HCT116 (cell line): ENCODE measurements at regions not wholly inside any gene's neighbourhood (a gene's known extent, or its start where the extent isn't known, plus 50 kb on each side); places are given as distances from the start of the nearest gene placed in this dataset.

Experiments used
- ATAC-seq: fragments of 200-7000 bp; cut with Tn5 transposase; 2 replicates; pipeline ENCODE4 v1.9.1; 2020; ENCODE audit warnings: mild to moderate bottlenecking, moderate library complexity
- BruUV-seq: library from RNA; stranded (reverse); fragments of 400-500 nt; replicated peaks from 2 replicates; lab custom pipeline; 2021; lab: Mats Ljungman, UMichigan
- CTCF ChIA-PET: fragments of 300-600 bp; sonication (Branson Sonifier 250); formaldehyde crosslinking; loops from one replicate; lab custom pipeline; 2021; ENCODE audit warnings: antibody characterized with exemption; lab: Charles Lee
- POLR2A ChIA-PET: fragments of 300-600, 350-600 bp; sonication (Branson Sonifier 250); formaldehyde crosslinking; loops from one replicate; lab custom pipeline; 2021; ENCODE audit warnings: antibody characterized with exemption; lab: Charles Lee
- RAD21 ChIA-PET, 2 experiments: fragments of 300-600 bp; sonication (Branson Sonifier 250); formaldehyde crosslinking; loops; one replicate each; lab custom pipeline; 2023; ENCODE audit warnings: low total read pairs in 2 of 2; ENCODE audit not compliant: uncharacterized antibody in 2 of 2, unreplicated experiment in 2 of 2, low non-redundant PET in 1 of 2; lab: Charles Lee
- DNase-seq: peaks from one replicate; pipeline ENCODE4 v3.0.0-alpha.2; 2010; ENCODE audit warnings: low read depth, low spot score
- H2AFZ ChIP-seq: fragments of 200-600 bp; shearing (Covaris generic), sonication (generic); 2 replicates; pipeline ENCODE4 v1.6.1; 2017; ENCODE audit warnings: low read depth, mixed run types, mixed read lengths, antibody characterized with exemption, low read length; ENCODE audit not compliant: poor library complexity, severe bottlenecking
- H3K27ac ChIP-seq: 2 replicates; pipeline ENCODE4 v1.5.1; 2012; ENCODE audit warnings: low read depth, low read length
- H3K27me3 ChIP-seq: fragments of 200-600 bp; sonication (generic); 2 replicates; pipeline ENCODE4 v1.6.1; 2016; ENCODE audit warnings: mixed run types, low read length, mixed read lengths; ENCODE audit not compliant: insufficient read depth
- H3K36me3 ChIP-seq, 2 experiments: fragments of 200-500 bp in 1 of 2; fragments of 200-600 bp in 1 of 2; sonication (Bioruptor generic) in 1 of 2; sonication (generic) in 1 of 2; 2 replicates each; pipeline versions ENCODE4 v1.5.1 to v1.6.1; 2014 to 2016; ENCODE audit warnings: low read length in 2 of 2, inconsistent platforms in 1 of 2, mixed read lengths in 1 of 2, mixed run types in 1 of 2; ENCODE audit not compliant: insufficient read depth in 2 of 2, control insufficient read depth in 1 of 2
- H3K4me1 ChIP-seq, 2 experiments: fragments of 200-600 bp in 1 of 2; sonication (generic) in 1 of 2; 2 replicates each; pipeline versions ENCODE4 v1.5.1 to v1.6.1; 2012 to 2017; ENCODE audit warnings: low read length in 2 of 2, inconsistent platforms in 1 of 2, mild to moderate bottlenecking in 1 of 2, mixed read lengths in 1 of 2, mixed run types in 1 of 2, moderate library complexity in 1 of 2; ENCODE audit not compliant: insufficient read depth in 2 of 2, control insufficient read depth in 1 of 2
- H3K4me2 ChIP-seq: fragments of 200-600 bp; sonication (generic); 2 replicates; pipeline ENCODE4 v1.6.1; 2017; ENCODE audit warnings: mixed run types, low read length, mixed read lengths
- H3K4me3 ChIP-seq, 2 experiments: fragments of 200-600 bp in 1 of 2; sonication (generic) in 1 of 2; replicated peaks in 1 of 2; 2 replicates each; pipeline ENCODE4 v1.5.1; 2011 to 2016; ENCODE audit warnings: low read length in 2 of 2, control low read depth in 1 of 2, low read depth in 1 of 2, mild to moderate bottlenecking in 1 of 2, mixed read lengths in 1 of 2, mixed run types in 1 of 2
- H3K79me2 ChIP-seq: fragments of 200-600 bp; sonication (generic); 2 replicates; pipeline ENCODE4 v1.6.1; 2017; ENCODE audit warnings: mild to moderate bottlenecking, mixed run types, low read length, moderate library complexity, mixed read lengths; ENCODE audit not compliant: insufficient read depth
- H3K9ac ChIP-seq: fragments of 200-600 bp; sonication (generic); 2 replicates; pipeline ENCODE4 v1.6.1; 2016; ENCODE audit warnings: low read length, mixed read lengths
- H3K9me2 ChIP-seq: fragments of 200-600 bp; sonication (generic), shearing (Covaris generic); 2 replicates; pipeline ENCODE4 v1.6.1; 2017; ENCODE audit warnings: mixed run types, mild to moderate bottlenecking, moderate library complexity; ENCODE audit not compliant: insufficient read depth
- H3K9me3 ChIP-seq, 2 experiments: fragments of 200-500 bp in 1 of 2; fragments of 200-600 bp in 1 of 2; sonication (Bioruptor generic) in 1 of 2; sonication (generic) in 1 of 2; 2 replicates each; pipeline ENCODE4 v1.6.1; 2014 to 2017; ENCODE audit warnings: low read length in 2 of 2, mixed read lengths in 2 of 2, inconsistent platforms in 1 of 2, low read depth in 1 of 2, mild to moderate bottlenecking in 1 of 2, mixed run types in 1 of 2, moderate library complexity in 1 of 2; ENCODE audit not compliant: control insufficient read depth in 1 of 2, insufficient read depth in 1 of 2
- H4K20me1 ChIP-seq: fragments of 200-600 bp; sonication (generic), shearing (Covaris generic); 2 replicates; pipeline ENCODE4 v1.6.1; 2017; ENCODE audit warnings: mixed run types, mild to moderate bottlenecking, moderate library complexity; ENCODE audit not compliant: insufficient read depth
- CBX3 ChIP-seq: IDR thresholded peaks from 2 replicates; pipeline ENCODE4 v1.6.1; 2012; ENCODE audit warnings: low read depth
- CEBPB ChIP-seq: IDR thresholded peaks from 2 replicates; pipeline ENCODE4 v1.6.1; 2012; ENCODE audit warnings: low read depth
- EGR1 ChIP-seq: IDR thresholded peaks from 2 replicates; pipeline ENCODE4 v1.6.1; 2012; ENCODE audit warnings: low read depth
- ELF1 ChIP-seq: IDR thresholded peaks from 2 replicates; pipeline ENCODE4 v1.6.1; 2012; ENCODE audit warnings: low read depth, borderline replicate concordance
- EZH2 ChIP-seq: fragments of 200-600 bp; sonication (generic); IDR thresholded peaks from 2 replicates; pipeline ENCODE4 v1.6.1; 2017; ENCODE audit warnings: antibody characterized with exemption, mixed run types
- EZH2phosphoT487 ChIP-seq: fragments of 200-600 bp; IDR thresholded peaks from 2 replicates; pipeline ENCODE4 v1.6.1; 2018; ENCODE audit warnings: antibody characterized with exemption, borderline replicate concordance
- FOSL1 ChIP-seq: IDR thresholded peaks from 2 replicates; pipeline ENCODE4 v1.6.1; 2012; ENCODE audit warnings: low read depth
- POLR2A ChIP-seq: IDR thresholded peaks from 2 replicates; pipeline ENCODE4 v1.7.0; 2011; ENCODE audit warnings: borderline replicate concordance; ENCODE audit not compliant: insufficient read depth, insufficient read length; ENCODE audit errors: extremely low read depth
- RAD21 ChIP-seq: IDR thresholded peaks from 2 replicates; pipeline ENCODE4 v1.6.1; 2012; ENCODE audit warnings: low read depth, mild to moderate bottlenecking
- SIN3A ChIP-seq: IDR thresholded peaks from 2 replicates; pipeline ENCODE4 v1.6.1; 2012; ENCODE audit warnings: low read depth
- SP1 ChIP-seq: IDR thresholded peaks from 2 replicates; pipeline ENCODE4 v1.6.1; 2012; ENCODE audit warnings: low read depth
- SRF ChIP-seq: IDR thresholded peaks from 2 replicates; pipeline ENCODE4 v1.6.1; 2012; ENCODE audit warnings: low read depth
- YY1 ChIP-seq: IDR thresholded peaks from 2 replicates; pipeline ENCODE4 v1.6.1; 2011; ENCODE audit warnings: low read length, low read depth, moderate library complexity, mild to moderate bottlenecking; ENCODE audit not compliant: insufficient replicate concordance; ENCODE audit errors: extremely low read depth
- ZNF274 ChIP-seq: fragments of 200-500 bp; sonication (Bioruptor generic); IDR thresholded peaks from 2 replicates; pipeline ENCODE4 v1.6.1; 2014; ENCODE audit warnings: mild to moderate bottlenecking, low read depth, low read length, inconsistent platforms
- intact Hi-C: fragments of 100-400 bp; cut with micrococcal nuclease; formaldehyde crosslinking; loops from 2 replicates; pipeline ENCODE4 v1.10.0; 2022
- TF ChIP-seq, protein P1 (sequence below), 3 experiments: fragments of 200-600 bp in 1 of 3; sonication (generic) in 1 of 3; IDR thresholded peaks in 2 of 3; conservative IDR thresholded peaks in 1 of 3; 2 replicates each; pipeline ENCODE4 v1.5.1; 2012 to 2017; ENCODE audit warnings: low read depth in 2 of 3, low read length in 2 of 3, antibody characterized with exemption in 1 of 3, borderline replicate concordance in 1 of 3, control low read depth in 1 of 3, mild to moderate bottlenecking in 1 of 3, mixed read lengths in 1 of 3, mixed run types in 1 of 3, moderate library complexity in 1 of 3; ENCODE audit not compliant: insufficient read depth in 1 of 3
- TF ChIP-seq, protein P2 (sequence below): IDR thresholded peaks from 2 replicates; pipeline ENCODE4 v1.6.1; 2012
- TF ChIP-seq, protein P3 (sequence below): IDR thresholded peaks from 2 replicates; pipeline ENCODE4 v1.6.1; 2012; ENCODE audit warnings: low read depth
- TF ChIP-seq, protein P4 (sequence below): IDR thresholded peaks from 2 replicates; pipeline ENCODE4 v1.6.1; 2011; ENCODE audit warnings: mild to moderate bottlenecking, low read length, moderate library complexity; ENCODE audit not compliant: insufficient replicate concordance; ENCODE audit errors: extremely low read depth

DNA sequence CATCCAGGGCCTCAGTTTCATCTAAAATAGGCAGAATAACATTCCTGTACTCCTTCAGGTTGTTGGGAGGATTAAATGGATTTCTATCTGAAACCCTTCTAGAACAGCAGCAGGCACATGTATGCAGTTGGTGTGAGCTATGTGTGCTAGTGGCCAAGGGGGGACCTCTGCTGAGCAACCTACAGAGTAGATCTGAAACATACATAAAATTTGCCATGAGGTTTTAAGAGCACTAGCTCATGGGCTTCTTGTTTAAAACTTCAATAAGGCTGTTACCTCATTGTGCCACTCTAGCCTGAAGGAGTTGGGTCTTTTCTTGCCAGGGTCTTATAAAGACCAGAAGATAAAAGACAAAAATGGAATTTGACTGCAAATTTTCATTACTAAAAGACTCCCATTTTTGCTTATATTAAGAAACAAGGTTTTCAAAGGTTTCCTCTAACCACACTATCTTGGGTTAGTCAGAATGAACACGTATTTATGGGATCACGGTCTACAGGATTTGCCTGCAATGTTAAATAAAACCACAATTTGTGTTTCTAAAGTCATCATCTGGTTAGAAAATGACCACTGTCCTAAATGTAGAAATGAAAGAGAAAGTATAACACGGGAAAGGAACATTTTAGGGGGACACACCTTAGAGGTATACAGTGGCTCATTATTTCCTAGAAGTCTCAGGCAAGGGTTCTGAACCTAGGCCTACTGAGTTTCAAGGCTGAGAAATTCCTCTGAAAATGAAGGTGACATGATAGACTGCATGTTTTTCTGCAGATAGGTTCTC is 144.9 kb upstream of the OLIG3 start:
- ATAC-seq: no peak
- Histone ChIP-seq H3K36me3 (no peaks in the 10 kb centered on the region), H4K20me1 (no peaks in the 10 kb centered on the region), H3K4me1 (peaks cover 4 to 17% of the 10 kb centered on the region in 2 experiments; a peak in 3 of 4 replicates), H3K27ac (no peak overlapping the region), H3K9me2 (no peaks in the 10 kb centered on the region)
- RAD21 ChIA-PET: no interaction called here
- intact Hi-C loops: no loop called here
- CTCF ChIA-PET: interaction anchor here (1.0 to 1.1 kb wide), 2 partner anchors 545 to 788 kb away, joined by 3 read pairs; no protein-coding TSS in a partner anchor
- POLR2A ChIA-PET: no interaction called here
- TF ChIP-seq CBX3 (no peak), RAD21 (no peak), YY1 (no peak), EZH2 (no peak), POLR2A (no peak), ZNF274 (no peak), CEBPB (no peak), SRF (no peak), FOSL1 (no peak), SP1 (no peak), EGR1 (no peak), SIN3A (no peak), ELF1 (no peak), EZH2phosphoT487 (no peak)
- TF ChIP-seq, protein P1, sequence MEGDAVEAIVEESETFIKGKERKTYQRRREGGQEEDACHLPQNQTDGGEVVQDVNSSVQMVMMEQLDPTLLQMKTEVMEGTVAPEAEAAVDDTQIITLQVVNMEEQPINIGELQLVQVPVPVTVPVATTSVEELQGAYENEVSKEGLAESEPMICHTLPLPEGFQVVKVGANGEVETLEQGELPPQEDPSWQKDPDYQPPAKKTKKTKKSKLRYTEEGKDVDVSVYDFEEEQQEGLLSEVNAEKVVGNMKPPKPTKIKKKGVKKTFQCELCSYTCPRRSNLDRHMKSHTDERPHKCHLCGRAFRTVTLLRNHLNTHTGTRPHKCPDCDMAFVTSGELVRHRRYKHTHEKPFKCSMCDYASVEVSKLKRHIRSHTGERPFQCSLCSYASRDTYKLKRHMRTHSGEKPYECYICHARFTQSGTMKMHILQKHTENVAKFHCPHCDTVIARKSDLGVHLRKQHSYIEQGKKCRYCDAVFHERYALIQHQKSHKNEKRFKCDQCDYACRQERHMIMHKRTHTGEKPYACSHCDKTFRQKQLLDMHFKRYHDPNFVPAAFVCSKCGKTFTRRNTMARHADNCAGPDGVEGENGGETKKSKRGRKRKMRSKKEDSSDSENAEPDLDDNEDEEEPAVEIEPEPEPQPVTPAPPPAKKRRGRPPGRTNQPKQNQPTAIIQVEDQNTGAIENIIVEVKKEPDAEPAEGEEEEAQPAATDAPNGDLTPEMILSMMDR (IDR thresholded peaks at IDR 0.05 in 2 of 3, conservative IDR thresholded peaks at IDR 0.05 in 1 of 3; ENCODE audit: borderline replicate concordance in 1 of 3, insufficient read depth in 1 of 3, low read depth in 2 of 3, low read length in 2 of 3): no peak
- TF ChIP-seq, protein P2, sequence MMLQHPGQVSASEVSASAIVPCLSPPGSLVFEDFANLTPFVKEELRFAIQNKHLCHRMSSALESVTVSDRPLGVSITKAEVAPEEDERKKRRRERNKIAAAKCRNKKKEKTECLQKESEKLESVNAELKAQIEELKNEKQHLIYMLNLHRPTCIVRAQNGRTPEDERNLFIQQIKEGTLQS: no peak
- TF ChIP-seq, protein P3, sequence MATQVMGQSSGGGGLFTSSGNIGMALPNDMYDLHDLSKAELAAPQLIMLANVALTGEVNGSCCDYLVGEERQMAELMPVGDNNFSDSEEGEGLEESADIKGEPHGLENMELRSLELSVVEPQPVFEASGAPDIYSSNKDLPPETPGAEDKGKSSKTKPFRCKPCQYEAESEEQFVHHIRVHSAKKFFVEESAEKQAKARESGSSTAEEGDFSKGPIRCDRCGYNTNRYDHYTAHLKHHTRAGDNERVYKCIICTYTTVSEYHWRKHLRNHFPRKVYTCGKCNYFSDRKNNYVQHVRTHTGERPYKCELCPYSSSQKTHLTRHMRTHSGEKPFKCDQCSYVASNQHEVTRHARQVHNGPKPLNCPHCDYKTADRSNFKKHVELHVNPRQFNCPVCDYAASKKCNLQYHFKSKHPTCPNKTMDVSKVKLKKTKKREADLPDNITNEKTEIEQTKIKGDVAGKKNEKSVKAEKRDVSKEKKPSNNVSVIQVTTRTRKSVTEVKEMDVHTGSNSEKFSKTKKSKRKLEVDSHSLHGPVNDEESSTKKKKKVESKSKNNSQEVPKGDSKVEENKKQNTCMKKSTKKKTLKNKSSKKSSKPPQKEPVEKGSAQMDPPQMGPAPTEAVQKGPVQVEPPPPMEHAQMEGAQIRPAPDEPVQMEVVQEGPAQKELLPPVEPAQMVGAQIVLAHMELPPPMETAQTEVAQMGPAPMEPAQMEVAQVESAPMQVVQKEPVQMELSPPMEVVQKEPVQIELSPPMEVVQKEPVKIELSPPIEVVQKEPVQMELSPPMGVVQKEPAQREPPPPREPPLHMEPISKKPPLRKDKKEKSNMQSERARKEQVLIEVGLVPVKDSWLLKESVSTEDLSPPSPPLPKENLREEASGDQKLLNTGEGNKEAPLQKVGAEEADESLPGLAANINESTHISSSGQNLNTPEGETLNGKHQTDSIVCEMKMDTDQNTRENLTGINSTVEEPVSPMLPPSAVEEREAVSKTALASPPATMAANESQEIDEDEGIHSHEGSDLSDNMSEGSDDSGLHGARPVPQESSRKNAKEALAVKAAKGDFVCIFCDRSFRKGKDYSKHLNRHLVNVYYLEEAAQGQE: no peak
- TF ChIP-seq, protein P4, sequence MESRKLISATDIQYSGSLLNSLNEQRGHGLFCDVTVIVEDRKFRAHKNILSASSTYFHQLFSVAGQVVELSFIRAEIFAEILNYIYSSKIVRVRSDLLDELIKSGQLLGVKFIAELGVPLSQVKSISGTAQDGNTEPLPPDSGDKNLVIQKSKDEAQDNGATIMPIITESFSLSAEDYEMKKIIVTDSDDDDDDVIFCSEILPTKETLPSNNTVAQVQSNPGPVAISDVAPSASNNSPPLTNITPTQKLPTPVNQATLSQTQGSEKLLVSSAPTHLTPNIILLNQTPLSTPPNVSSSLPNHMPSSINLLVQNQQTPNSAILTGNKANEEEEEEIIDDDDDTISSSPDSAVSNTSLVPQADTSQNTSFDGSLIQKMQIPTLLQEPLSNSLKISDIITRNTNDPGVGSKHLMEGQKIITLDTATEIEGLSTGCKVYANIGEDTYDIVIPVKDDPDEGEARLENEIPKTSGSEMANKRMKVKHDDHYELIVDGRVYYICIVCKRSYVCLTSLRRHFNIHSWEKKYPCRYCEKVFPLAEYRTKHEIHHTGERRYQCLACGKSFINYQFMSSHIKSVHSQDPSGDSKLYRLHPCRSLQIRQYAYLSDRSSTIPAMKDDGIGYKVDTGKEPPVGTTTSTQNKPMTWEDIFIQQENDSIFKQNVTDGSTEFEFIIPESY: no peak
- TF ChIP-seq, all 23 proteins: peak for 0
- Histone ChIP-seq H3K9ac (no peak overlapping the region), H2AFZ (no peak overlapping the region), H3K79me2 (no peaks in the 10 kb centered on the region), H3K4me3 (no peak overlapping the region), H3K27me3 (no peaks in the 10 kb centered on the region), H3K9me3 (no peaks in the 10 kb centered on the region), H3K4me2 (no peak overlapping the region)
- DNase-seq: no peak
- BruUV-seq: no TSS peak
